ENCODE measurements at regions not wholly inside any gene's neighbourhood (a gene's known extent, or its start where the extent isn't known, plus 50 kb on each side); places are given as distances from the start of the nearest gene placed in this dataset.

- TF ChIP-seq POLR2A (IDR thresholded peaks at IDR 0.05) (no peak), CTCF (IDR thresholded peaks at IDR 0.05) (no peak), POLR2AphosphoS5 (IDR thresholded peaks at IDR 0.05) (no peak)
These were observed 62.0 kb upstream of the IGFBP3 start for GRCh38 chr7:45982907-45983719.
